ENCODE measurements at regions not wholly inside any gene's neighbourhood (a gene's known extent, or its start where the extent isn't known, plus 50 kb on each side); places are given as distances from the start of the nearest gene placed in this dataset.

DNA sequence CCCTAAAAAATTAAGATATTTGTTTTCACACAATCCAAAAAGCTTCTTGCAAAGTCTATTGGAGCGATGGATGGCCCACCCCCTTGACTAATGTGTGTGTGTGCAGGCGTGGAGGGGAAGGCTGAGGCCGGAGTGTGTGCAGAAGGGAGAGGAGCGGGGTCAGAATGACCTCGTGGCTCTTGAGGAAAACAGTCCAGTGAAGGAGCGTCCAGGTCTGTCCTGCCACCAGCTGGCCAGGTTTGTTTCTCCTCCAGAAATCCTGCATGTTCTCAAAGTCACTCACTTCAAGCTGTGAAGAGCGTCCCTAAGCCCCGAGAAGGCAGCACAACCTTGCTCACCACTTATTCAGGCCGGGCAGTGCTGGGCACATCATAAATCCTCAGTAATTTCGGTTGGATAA lies 69.5 kb upstream of the SSX2IP start:
- H3K4me3 ChIP-seq, result no peak overlapping the region
- H3K4me1 ChIP-seq, result peaks cover 0 to 13% (median 0%) of the 10 kb centered on the region in 4 donors
- no peak overlapping the region for H3K27ac ChIP-seq
- H3K36me3 ChIP-seq, result no peaks in the 10 kb centered on the region
- TF ChIP-seq, protein P1, sequence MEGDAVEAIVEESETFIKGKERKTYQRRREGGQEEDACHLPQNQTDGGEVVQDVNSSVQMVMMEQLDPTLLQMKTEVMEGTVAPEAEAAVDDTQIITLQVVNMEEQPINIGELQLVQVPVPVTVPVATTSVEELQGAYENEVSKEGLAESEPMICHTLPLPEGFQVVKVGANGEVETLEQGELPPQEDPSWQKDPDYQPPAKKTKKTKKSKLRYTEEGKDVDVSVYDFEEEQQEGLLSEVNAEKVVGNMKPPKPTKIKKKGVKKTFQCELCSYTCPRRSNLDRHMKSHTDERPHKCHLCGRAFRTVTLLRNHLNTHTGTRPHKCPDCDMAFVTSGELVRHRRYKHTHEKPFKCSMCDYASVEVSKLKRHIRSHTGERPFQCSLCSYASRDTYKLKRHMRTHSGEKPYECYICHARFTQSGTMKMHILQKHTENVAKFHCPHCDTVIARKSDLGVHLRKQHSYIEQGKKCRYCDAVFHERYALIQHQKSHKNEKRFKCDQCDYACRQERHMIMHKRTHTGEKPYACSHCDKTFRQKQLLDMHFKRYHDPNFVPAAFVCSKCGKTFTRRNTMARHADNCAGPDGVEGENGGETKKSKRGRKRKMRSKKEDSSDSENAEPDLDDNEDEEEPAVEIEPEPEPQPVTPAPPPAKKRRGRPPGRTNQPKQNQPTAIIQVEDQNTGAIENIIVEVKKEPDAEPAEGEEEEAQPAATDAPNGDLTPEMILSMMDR (IDR thresholded peaks at IDR 0.05), result no peak
- DNase-seq, result no peak
- no peaks in the 10 kb centered on the region for H3K9me3 ChIP-seq
- intact Hi-C loops (cut with DNase I; ENCODE audit: low total_unique reads), result loop anchor here (10.0 kb wide), 1 partner anchor 305 kb away; no protein-coding TSS in a partner anchor
- H3K27me3 ChIP-seq, result peaks cover 0 to 2% of the 10 kb centered on the region in 2 donors

DNA sequence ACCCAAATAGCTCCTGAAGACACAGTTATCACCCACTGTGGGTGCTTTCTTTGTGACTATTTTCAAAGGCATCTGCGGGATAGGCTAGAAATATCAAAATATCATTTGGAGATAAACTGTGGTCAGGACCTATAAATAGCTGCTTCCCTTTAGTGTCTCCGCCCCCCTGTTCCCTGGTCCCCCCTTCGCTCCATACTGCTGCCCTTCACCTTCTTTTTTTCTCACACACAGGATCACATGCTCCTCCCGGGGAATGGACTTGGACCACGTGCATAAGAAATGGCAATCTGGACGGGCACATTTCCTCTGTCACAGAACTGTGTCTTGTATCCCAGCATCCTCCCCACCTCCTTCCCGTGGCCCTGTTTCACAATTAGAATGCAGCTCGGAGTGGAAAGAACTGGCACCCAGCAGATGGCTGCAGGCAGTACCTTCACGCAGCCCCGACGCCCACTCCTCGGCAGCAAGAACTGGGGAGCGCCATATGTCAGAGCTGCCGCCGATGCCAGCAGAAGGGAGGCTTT lies 68.8 kb upstream of the SSX2IP start:
- H3K36me3 ChIP-seq, result no peaks in the 10 kb centered on the region
- peaks cover 0 to 13% (median 0%) of the 10 kb centered on the region in 4 donors for H3K4me1 ChIP-seq
- intact Hi-C loops (cut with DNase I; ENCODE audit: low total_unique reads), result no loop called here
- DNase-seq, result peak; percentile 48 to 69
- H3K4me3 ChIP-seq, result peak overlapping the region; percentile 21 to 31
- no peaks in the 10 kb centered on the region for H3K9me3 ChIP-seq
- TF ChIP-seq, protein P1 (IDR thresholded peaks at IDR 0.05), result no peak
- H3K27me3 ChIP-seq, result no peaks in the 10 kb centered on the region
- H3K27ac ChIP-seq, result peak overlapping the region in 1 of 2 donors; percentile 0

DNA sequence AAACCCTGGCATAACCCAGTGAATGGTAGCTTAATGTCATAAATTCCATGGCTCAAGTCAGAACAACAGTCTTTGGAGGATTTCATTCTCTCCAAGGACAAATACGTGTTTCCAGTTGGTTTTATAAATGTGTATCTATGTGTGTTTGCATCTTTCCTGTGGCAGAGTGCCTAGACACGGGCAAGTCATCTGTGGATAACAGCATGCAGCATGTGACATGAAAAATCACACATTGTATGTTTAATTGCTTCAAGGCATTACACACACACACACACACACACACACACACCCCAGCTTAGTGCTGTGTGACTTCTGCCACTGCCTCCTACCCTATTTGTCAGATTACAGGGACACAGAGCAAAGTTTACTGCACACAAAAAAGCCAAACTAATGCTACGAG lies 68.2 kb upstream of the SSX2IP start:
- H3K27me3 ChIP-seq, result no peaks in the 10 kb centered on the region
- peak overlapping the region in 1 of 2 donors; percentile 0 for H3K27ac ChIP-seq
- no peaks in the 10 kb centered on the region for H3K36me3 ChIP-seq
- H3K9me3 ChIP-seq, result no peaks in the 10 kb centered on the region
- peak overlapping the region; percentile 21 to 31 for H3K4me3 ChIP-seq
- intact Hi-C loops (cut with DNase I; ENCODE audit: low total_unique reads), result no loop called here
- H3K4me1 ChIP-seq, result peaks cover 0 to 13% (median 0%) of the 10 kb centered on the region in 4 donors
- TF ChIP-seq, protein P1 (IDR thresholded peaks at IDR 0.05), result no peak
- no peak for DNase-seq

DNA sequence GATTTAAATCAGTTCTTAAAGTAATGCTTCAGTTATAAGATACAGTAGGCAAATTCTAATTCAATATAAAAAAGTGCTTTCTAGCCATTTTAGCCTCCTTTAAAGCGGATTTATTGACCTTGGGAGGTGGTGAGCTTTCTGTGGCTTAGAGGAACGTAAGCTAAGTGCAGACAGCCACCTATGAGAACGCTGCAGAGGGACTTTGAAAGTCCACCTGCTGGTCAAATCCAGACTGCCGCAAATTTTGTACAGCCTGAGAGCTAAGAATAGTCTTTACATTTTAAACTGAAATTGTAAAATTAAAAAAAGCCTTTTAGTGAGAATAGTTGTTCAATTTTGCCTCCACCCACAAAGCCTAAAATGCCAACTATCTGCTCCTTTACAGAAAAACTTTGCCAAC lies 67.0 kb upstream of the SSX2IP start:
- Histone ChIP-seq H3K27ac (no peak overlapping the region), H3K36me3 (no peaks in the 10 kb centered on the region), H3K9me3 (no peaks in the 10 kb centered on the region), H3K27me3 (no peaks in the 10 kb centered on the region), H3K4me1 (peaks cover 0 to 17% (median 0%) of the 10 kb centered on the region in 4 donors), H3K4me3 (no peak overlapping the region)
- TF ChIP-seq, protein P1 (IDR thresholded peaks at IDR 0.05), result no peak
- DNase-seq, result no peak
- intact Hi-C loops (cut with DNase I; ENCODE audit: low total_unique reads), result no loop called here

DNA sequence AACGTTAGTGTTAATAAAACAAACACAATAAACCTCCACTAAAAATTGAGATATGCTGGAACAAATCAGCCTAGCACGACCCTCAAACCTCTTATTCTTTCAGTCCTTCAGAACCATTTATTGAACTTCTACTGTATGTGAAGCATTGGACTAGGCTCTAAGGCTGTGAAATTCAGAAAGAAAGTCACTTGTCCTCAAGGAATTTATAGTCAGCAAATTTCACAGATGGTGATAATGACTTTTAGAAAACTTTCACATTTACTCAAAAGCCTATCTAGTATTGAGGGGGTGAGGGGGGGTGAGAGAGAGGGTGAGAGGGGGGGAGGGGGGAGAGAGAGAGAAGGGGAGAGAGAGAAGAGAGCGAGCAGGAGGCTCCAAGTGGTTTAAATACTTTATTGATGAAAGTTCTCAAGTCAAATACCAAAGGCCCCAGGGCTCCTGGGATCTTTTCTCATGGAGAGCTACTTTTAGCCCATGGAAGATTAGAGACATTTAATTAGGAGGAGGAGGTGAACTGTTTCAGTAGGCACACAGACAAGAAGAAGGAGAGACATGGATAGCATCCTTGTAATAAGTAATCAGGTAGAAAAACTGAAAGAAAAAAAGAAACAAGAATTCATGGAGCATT lies 66.3 kb upstream of the SSX2IP start:
- intact Hi-C loops (cut with DNase I; ENCODE audit: low total_unique reads), result no loop called here
- DNase-seq, result no peak
- Histone ChIP-seq H3K27ac (no peak overlapping the region), H3K9me3 (no peaks in the 10 kb centered on the region), H3K27me3 (no peaks in the 10 kb centered on the region), H3K4me3 (no peak overlapping the region), H3K36me3 (no peaks in the 10 kb centered on the region), H3K4me1 (peaks cover 0 to 17% (median 0%) of the 10 kb centered on the region in 4 donors)
- TF ChIP-seq, protein P1 (IDR thresholded peaks at IDR 0.05), result no peak
